HepG2 (cell line): ENCODE measurements at regions not wholly inside any gene's neighbourhood (a gene's known extent, or its start where the extent isn't known, plus 50 kb on each side); places are given as distances from the start of the nearest gene placed in this dataset.

Experiments
- BORCS8-MEF2B ChIP-seq: sonication (generic); formaldehyde crosslinking; IDR thresholded peaks from 2 replicates; pipeline ENCODE4 v1.8.0; 2022; ENCODE audit warnings: mild to moderate bottlenecking, missing genetic modification reagents
- EP300 ChIP-seq, 3 experiments: sonication (generic) in 1 of 3; formaldehyde crosslinking in 1 of 3; IDR thresholded peaks; 2 replicates each; pipeline versions ENCODE4 v1.5.1 to v1.6.1; 2011 to 2020; ENCODE audit warnings: low read depth in 2 of 3, low read length in 2 of 3, borderline replicate concordance in 1 of 3, improper control_type of control experiment in 1 of 3, mild to moderate bottlenecking in 1 of 3, missing genetic modification reagents in 1 of 3, moderate library complexity in 1 of 3
- NFE2L1 ChIP-seq: sonication (generic); formaldehyde crosslinking; IDR thresholded peaks from 2 replicates; pipeline ENCODE4 v1.4.0; 2020; ENCODE audit warnings: missing genetic modification reagents, mild to moderate bottlenecking, borderline replicate concordance
- PCBP1 ChIP-seq: fragments of 200-400 bp; formaldehyde crosslinking; IDR thresholded peaks from 2 replicates; pipeline ENCODE4 v1.6.1; 2017; ENCODE audit warnings: mild to moderate bottlenecking, low read depth, low read length, borderline replicate concordance
- U2AF2 ChIP-seq: fragments of 200-400 bp; formaldehyde crosslinking; IDR thresholded peaks from 2 replicates; pipeline ENCODE4 v1.6.1; 2017; ENCODE audit warnings: low read depth, mild to moderate bottlenecking, low read length
- ZNF766 ChIP-seq: sonication (generic); formaldehyde crosslinking; IDR thresholded peaks from 2 replicates; pipeline ENCODE4 v1.5.0; 2020; ENCODE audit warnings: missing genetic modification reagents, borderline replicate concordance
- ZNF816 ChIP-seq: sonication (generic); formaldehyde crosslinking; IDR thresholded peaks from 2 replicates; pipeline ENCODE4 v1.8.0; 2022; ENCODE audit warnings: missing genetic modification reagents, mild to moderate bottlenecking, borderline replicate concordance
- TF ChIP-seq, protein P1 (sequence below): IDR thresholded peaks from 2 replicates; pipeline ENCODE4 v1.6.1; 2012; ENCODE audit warnings: inconsistent platforms
- TF ChIP-seq, protein P2 (sequence below): sonication (generic); formaldehyde crosslinking; IDR thresholded peaks from 2 replicates; pipeline ENCODE4 v1.4.0; 2020; ENCODE audit warnings: low read depth, mild to moderate bottlenecking, missing genetic modification reagents
- TF ChIP-seq, protein P3 (sequence below): sonication (generic); formaldehyde crosslinking; IDR thresholded peaks from 2 replicates; pipeline ENCODE4 v1.5.0; 2020; ENCODE audit warnings: mild to moderate bottlenecking, missing genetic modification reagents, moderate library complexity

DNA sequence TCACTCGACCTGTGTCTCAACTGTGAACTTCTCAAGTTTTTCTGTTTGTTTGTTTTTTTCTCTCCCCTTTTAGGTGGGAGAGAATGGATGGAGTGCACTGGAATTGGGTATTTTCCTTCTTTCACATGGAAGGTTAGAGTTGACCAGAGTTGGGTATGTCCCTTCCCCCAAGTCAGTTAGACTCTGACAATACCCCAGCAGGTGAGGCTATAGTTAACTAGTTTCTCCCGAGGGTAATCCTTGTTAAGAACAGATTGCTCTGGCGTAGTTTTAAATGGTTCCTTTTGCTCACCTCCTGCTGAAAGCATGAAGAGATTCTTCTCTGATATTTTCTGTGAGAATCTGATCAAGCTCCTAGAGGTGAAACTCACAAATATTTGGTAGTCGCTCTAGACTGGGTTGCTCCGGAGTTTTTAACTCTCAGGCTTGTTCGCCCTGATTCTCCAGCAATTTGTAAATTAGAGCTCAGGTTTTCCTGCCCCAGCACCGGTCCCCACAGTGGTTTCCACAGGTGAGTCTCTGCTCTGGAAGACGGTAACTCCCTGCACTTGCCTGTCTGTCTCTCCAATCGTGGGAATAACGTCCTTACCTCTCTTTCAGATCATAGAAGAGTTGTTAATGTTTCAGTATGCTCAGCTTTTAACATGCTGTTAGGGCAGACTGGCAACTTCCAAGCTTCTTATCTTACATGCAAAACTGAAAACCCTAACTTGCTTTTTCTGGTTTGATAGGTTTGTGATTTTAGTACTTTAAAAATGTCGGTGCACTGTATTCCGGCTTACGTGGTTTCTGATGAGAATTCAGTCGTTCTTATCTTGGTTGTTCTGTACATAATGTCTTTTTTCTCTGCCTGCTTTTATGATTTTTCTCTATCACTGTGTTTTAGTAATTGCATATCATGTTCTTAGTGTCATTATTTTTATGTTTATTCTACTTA, 111.2 kb upstream of the HIVEP1 start:
- TF ChIP-seq, protein P1, sequence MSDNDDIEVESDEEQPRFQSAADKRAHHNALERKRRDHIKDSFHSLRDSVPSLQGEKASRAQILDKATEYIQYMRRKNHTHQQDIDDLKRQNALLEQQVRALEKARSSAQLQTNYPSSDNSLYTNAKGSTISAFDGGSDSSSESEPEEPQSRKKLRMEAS = no peak
- TF ChIP-seq EP300 (IDR thresholded peaks at IDR 0.05; ENCODE audit: low read depth in 2 of 2, low read length in 2 of 2) (no peak), EP300 (CRISPR knock-in tag; IDR thresholded peaks at IDR 0.05; ENCODE audit: borderline replicate concordance) (no peak), NFE2L1 (no peak), PCBP1 (no peak), U2AF2 (no peak), BORCS8-MEF2B (no peak), ZNF816 (CRISPR knock-in tag) (no peak), ZNF766 (no peak)
- TF ChIP-seq, protein P2, sequence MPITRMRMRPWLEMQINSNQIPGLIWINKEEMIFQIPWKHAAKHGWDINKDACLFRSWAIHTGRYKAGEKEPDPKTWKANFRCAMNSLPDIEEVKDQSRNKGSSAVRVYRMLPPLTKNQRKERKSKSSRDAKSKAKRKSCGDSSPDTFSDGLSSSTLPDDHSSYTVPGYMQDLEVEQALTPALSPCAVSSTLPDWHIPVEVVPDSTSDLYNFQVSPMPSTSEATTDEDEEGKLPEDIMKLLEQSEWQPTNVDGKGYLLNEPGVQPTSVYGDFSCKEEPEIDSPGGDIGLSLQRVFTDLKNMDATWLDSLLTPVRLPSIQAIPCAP (CRISPR knock-in tag) = no peak
- TF ChIP-seq, protein P3, sequence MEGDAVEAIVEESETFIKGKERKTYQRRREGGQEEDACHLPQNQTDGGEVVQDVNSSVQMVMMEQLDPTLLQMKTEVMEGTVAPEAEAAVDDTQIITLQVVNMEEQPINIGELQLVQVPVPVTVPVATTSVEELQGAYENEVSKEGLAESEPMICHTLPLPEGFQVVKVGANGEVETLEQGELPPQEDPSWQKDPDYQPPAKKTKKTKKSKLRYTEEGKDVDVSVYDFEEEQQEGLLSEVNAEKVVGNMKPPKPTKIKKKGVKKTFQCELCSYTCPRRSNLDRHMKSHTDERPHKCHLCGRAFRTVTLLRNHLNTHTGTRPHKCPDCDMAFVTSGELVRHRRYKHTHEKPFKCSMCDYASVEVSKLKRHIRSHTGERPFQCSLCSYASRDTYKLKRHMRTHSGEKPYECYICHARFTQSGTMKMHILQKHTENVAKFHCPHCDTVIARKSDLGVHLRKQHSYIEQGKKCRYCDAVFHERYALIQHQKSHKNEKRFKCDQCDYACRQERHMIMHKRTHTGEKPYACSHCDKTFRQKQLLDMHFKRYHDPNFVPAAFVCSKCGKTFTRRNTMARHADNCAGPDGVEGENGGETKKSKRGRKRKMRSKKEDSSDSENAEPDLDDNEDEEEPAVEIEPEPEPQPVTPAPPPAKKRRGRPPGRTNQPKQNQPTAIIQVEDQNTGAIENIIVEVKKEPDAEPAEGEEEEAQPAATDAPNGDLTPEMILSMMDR (CRISPR knock-in tag) = no peak
